NCI-H2196 (cell line): ENCODE measurements at regions not wholly inside any gene's neighbourhood (a gene's known extent, or its start where the extent isn't known, plus 50 kb on each side); places are given as distances from the start of the nearest gene placed in this dataset.
A peak's percentile ranks its signal among the peaks of the same experiment; 100 is the strongest.
"Not testable (repeated sequence)": the region's sequence is repeated elsewhere in the genome, so short reads cannot be mapped to it uniquely, and the experiment has no call there.

Experiments used
- DNase-seq: peaks from one replicate; lab custom pipeline; 2025; ENCODE audit not compliant: unreplicated experiment; lab: John Stamatoyannopoulos, UW

DNA sequence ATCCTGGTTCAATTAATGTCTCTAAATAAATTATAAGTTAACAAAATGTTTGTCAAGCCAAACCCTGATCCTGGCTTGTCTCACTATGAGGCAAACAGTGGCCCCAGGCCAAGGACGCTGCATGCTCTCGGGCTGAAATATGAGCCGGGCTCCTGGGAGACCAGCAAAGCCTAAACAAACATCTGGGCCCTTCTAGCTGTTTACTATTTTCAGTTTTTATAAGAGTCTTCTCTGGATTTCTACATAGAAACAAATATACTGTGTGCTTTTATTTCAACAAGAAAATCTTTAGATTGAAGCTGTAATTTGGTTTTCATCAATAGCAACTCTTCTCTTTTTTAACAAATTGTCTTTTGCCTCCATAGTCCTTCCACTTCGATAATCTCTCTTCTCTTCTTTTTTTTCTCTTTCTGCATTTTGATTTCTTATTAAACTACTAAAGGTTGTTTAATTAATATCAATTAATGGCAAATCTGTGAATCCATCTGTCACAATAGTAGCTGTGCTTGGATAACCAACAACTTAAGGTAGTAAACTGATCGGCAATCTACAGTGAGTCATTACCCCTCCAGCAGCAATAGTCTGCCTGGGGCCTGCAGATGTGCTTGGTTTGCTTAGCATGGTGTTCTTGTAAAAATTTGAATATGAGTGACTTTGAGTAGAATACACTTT, 83.3 kb upstream of the DNAJC1 start:
- DNase-seq: peak; percentile 71

- not testable (repeated sequence) for DNase-seq
Observed at GRCh38 chr10:22079921-22080320, 76.4 kb upstream of the DNAJC1 start.

DNA sequence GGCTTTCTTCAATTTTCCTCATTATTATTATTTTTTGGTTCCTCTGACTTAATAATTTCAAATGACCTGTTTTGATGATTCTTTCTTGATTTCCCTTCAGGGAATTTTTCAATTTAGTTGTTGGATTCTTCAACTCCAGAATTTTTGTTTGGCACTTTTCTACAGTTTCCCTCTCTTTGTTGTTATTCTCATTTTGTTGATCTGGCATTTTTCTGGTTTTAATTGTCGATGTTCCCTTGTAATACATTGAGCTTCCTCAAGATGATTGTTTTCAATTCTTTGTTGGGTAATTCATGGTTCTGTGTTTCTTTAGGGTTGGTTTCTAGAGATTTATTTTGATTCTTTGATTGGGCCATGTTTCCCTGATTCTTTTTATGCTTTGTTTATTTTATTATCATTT, 67.8 kb upstream of the DNAJC1 start:
- no peak for DNase-seq

- no peak for DNase-seq
Observed at GRCh38 chr10:22067091-22067490, 63.6 kb upstream of the DNAJC1 start.

- not testable (repeated sequence) for DNase-seq
Observed at GRCh38 chr10:22060984-22061383, 57.5 kb upstream of the DNAJC1 start.

DNA sequence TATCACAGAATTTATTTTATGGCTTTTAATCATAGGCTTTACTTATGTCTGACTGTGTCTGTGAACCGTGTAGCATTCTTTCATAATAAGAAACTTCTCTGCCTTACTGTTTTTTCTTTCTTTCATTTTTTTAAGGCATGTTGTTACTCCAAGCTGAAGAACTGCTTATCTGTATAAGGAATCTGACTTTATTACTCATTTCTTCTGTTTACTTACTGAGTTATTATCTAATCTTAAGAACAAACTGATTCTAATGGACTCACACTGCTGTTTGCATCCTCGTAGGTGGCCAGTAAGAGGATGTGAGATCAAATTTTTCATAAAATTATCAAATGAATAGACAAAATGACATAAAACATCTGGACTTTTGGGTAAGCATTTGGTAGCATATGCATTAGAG, 54.7 kb upstream of the DNAJC1 start:
- DNase-seq: no peak

GRCh38 chr10:22054961-22055360, 51.4 kb upstream of the DNAJC1 start:
- DNase-seq: no peak
